D341Med (cell line): ENCODE measurements at regions not wholly inside any gene's neighbourhood (a gene's known extent, or its start where the extent isn't known, plus 50 kb on each side); places are given as distances from the start of the nearest gene placed in this dataset.
"Not testable (repeated sequence)": the region's sequence is repeated elsewhere in the genome, so short reads cannot be mapped to it uniquely, and the experiment has no call there.

Experiments used
- DNase-seq: peaks from one replicate; pipeline ENCODE4 v3.0.0; 2012; ENCODE audit warnings: low spot score

- DNase-seq = no peak
Measured at GRCh38 chr9:27817747-27818146, 244.5 kb upstream of the C9orf72 start.

GRCh38 chr9:27818348-27818747 lies 245.1 kb upstream of the C9orf72 start:
- DNase-seq = no peak

- no peak for DNase-seq
Measured at GRCh38 chr9:27828908-27829307, 255.6 kb upstream of the C9orf72 start.

- DNase-seq = no peak
Measured at GRCh38 chr9:27829621-27830020, 256.3 kb upstream of the C9orf72 start.

- not testable (repeated sequence) for DNase-seq
Measured at GRCh38 chr9:27832108-27832507, 258.8 kb upstream of the C9orf72 start.

- peak; percentile 57 for DNase-seq
Measured at GRCh38 chr9:27835286-27835685, 262.0 kb upstream of the C9orf72 start.

GRCh38 chr9:27835746-27836145 lies 262.5 kb upstream of the C9orf72 start:
- peak; percentile 73 for DNase-seq

- no peak for DNase-seq
Measured at GRCh38 chr9:27836661-27837401, 263.6 kb upstream of the C9orf72 start.

- no peak for DNase-seq
Measured at GRCh38 chr9:27838876-27839275, 265.6 kb upstream of the C9orf72 start.

GRCh38 chr9:27839767-27840166 lies 266.5 kb upstream of the C9orf72 start:
- not testable (repeated sequence) for DNase-seq

GRCh38 chr9:27844797-27845196 lies 271.5 kb upstream of the C9orf72 start:
- no peak for DNase-seq

GRCh38 chr9:27847380-27847779 lies 274.1 kb upstream of the C9orf72 start:
- no peak for DNase-seq

- DNase-seq = no peak
Measured at GRCh38 chr9:27847818-27848217, 274.5 kb upstream of the C9orf72 start.

- no peak for DNase-seq
Measured at GRCh38 chr9:27848315-27848714, 275.0 kb upstream of the C9orf72 start.

GRCh38 chr9:27851858-27852257 lies 278.6 kb upstream of the C9orf72 start:
- DNase-seq = no peak

GRCh38 chr9:27853529-27853928 lies 280.2 kb upstream of the C9orf72 start:
- no peak for DNase-seq

- no peak for DNase-seq
Measured at GRCh38 chr9:27856054-27856453, 282.8 kb upstream of the C9orf72 start.

GRCh38 chr9:27856748-27857147 lies 283.5 kb upstream of the C9orf72 start:
- no peak for DNase-seq

- no peak for DNase-seq
Measured at GRCh38 chr9:27861887-27862286, 288.6 kb upstream of the C9orf72 start.

GRCh38 chr9:27864644-27865438 lies 291.6 kb upstream of the C9orf72 start:
- DNase-seq = no peak

- no peak for DNase-seq
Measured at GRCh38 chr9:27866741-27867140, 293.5 kb upstream of the C9orf72 start.

GRCh38 chr9:27870404-27870803 lies 297.1 kb upstream of the C9orf72 start:
- DNase-seq = no peak

- no peak for DNase-seq
Measured at GRCh38 chr9:27880156-27880555, 306.9 kb upstream of the C9orf72 start.
